Stimulated activated CD8-positive, alpha-beta memory T cell treated with anti-CD3 and anti-CD28 coated beads, Interleukin-12 subunit alpha, Interleukin-12 subunit beta, amount 100 ng/mL, for 24 hours (primary cell): ENCODE measurements at regions not wholly inside any gene's neighbourhood (a gene's known extent, or its start where the extent isn't known, plus 50 kb on each side); places are given as distances from the start of the nearest gene placed in this dataset.
"Not testable (repeated sequence)": the region's sequence is repeated elsewhere in the genome, so short reads cannot be mapped to it uniquely, and the experiment has no call there.

ENCODE experiments used
- DNase-seq: peaks from one replicate; pipeline ENCODE4 v3.0.0-alpha.2; 2020; ENCODE audit errors: extremely low read depth

DNA sequence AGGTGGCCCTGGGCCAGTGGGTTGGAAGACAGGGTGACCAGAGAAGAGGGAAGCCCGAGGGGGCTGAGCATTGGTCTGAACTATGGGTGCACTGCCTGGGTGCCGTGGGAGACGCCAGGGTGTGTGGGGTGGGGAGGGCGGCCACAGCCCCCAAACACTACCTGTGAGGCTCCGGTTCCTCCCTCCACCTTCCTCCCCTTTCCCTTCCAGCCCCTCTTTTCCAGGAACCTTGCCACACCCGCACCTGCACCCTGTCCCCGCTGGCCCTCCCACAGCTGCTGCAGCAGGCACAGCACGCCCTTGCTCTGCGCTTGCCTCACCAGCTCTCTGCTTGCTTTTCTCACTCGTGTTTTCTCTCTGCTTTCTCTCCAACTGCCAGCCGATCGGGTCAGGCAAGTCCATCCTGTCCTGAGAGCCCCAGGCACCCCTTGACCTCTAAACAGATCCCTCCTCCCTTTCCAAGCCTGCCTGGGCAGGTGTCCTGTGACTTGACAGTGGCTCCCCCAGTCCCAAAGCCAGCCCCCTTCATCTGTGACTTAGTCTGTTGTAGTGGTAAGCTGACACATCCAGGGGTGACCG, 193.7 kb downstream of the MSX2 start:
- DNase-seq = no peak

- not testable (repeated sequence) for DNase-seq
Observed at GRCh38 chr5:174917435-174917834, 193.1 kb downstream of the MSX2 start.

GRCh38 chr5:174916924-174917323, 192.5 kb downstream of the MSX2 start:
- DNase-seq = not testable (repeated sequence)

DNA sequence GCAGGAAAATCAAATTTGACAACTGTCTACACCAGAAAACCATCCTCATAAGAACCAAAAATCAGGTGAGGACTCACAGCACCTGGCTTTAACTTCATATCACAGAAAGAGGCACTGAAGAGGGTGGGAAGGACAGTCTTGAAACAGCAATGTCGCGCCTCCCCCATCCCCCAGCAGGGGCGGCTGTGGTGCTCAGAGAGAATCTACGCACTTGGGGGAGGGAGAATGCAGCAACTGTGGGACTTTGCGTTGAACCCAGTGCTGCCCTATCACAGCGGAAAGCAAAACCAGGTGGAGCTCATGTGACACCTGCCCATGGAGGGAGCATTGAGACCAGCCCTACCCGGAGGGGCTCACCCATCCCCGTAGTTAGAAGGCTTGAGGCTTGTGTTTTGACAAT, 191.8 kb downstream of the MSX2 start:
- DNase-seq = no peak

- no peak for DNase-seq
Observed at GRCh38 chr5:174911118-174911517, 186.7 kb downstream of the MSX2 start.

DNA sequence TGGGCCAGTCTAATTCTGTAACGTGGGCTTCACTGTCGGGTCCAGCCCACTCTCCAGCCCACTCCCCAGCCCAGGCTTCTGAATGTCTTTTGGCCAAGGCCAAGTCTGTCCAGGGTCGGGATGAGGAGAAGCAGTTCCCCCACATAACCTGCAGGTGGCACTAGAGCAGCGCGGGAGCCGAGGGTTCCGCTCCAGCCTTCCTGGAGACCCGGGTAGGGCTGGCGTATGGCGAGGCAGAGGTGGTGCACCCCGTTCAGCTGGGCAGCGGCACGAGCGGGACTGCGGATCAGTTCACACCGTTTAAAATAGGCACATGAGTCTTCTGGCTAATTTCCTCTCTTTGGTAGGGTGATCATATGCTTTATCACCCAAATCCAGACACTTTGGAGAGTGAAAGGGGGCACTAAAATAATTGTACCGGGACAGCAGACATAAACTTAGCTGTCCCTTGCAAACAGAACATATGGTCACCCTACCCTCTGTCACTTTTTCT, 185.9 kb downstream of the MSX2 start:
- peak; percentile 14 for DNase-seq

GRCh38 chr5:174903172-174903732, 178.9 kb downstream of the MSX2 start:
- no peak for DNase-seq

GRCh38 chr5:174901336-174901735, 177.0 kb downstream of the MSX2 start:
- DNase-seq = no peak

GRCh38 chr5:174900240-174900865, 176.0 kb downstream of the MSX2 start:
- no peak for DNase-seq

DNA sequence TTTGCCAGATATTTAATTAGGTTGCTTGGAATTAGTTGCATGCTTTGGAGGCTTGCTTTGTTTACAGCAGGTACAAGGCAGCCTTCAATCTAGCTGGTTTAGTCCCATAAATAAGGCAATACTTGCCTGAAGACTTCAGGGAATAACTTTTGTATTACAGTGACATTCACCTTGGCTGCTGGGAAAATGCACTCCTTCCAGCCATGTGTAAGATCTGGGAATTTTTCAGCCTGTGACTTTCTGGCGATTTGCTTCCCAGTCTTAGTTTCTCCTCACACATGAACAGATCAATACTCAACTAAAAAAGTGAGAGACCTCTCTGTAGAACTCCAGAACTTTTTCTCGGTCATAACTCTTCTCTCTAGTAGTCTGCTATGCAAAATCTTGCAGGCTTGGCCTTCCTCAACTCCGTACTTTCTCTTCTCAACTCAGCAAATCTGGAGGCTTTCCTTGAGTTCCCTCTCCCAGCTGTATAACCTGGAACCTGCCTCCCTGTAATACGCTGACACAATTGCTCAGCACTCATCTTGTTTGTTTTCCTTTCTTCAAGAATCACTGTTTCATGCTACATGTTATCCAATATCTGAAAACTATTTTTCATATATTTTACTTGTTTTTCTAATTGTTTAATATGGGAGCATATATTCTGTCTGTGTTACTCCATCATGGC, 173.0 kb downstream of the MSX2 start:
- no peak for DNase-seq

- DNase-seq = no peak
Observed at GRCh38 chr5:174895360-174895759, 171.0 kb downstream of the MSX2 start.

DNA sequence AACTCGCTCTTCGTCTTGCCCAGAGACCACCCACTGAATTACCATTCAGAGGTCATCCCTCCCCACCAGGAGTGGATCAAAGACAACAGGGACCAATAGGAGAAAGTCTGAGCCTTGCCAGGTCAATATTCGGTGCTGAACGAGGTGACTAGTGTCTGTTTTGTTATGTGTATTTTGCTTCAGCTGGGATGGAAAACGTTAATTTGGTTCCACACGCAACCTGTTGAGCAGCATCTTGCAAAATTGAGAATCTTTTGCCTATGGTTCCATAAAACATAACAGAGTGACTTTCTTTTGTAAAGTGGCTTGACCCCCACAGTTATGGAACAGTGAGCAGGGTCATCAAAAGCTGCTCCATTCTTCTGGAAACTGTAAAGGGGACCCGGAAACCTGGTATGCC, 168.4 kb downstream of the MSX2 start:
- DNase-seq = no peak

GRCh38 chr5:174880412-174881200, 156.2 kb downstream of the MSX2 start:
- DNase-seq = not testable (repeated sequence)

DNA sequence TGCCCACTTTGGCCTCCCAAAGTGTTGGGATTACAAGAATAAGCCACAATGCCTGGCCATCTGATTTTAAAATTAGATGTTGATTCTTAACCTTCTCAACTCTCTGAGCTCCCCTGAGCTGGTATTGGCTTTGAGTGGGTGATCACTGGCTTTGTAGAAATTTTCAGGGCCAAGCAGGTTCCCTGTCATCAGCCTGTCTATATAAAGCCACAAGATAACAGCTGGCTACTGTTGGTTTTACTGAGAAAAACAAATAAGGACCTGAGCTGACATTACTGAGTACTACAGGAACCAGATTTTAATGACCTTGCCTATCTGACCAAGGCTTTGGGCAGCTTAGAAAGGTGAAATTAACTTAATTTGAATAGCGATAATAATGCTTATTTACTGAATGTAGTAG, 153.6 kb downstream of the MSX2 start:
- DNase-seq = no peak

DNA sequence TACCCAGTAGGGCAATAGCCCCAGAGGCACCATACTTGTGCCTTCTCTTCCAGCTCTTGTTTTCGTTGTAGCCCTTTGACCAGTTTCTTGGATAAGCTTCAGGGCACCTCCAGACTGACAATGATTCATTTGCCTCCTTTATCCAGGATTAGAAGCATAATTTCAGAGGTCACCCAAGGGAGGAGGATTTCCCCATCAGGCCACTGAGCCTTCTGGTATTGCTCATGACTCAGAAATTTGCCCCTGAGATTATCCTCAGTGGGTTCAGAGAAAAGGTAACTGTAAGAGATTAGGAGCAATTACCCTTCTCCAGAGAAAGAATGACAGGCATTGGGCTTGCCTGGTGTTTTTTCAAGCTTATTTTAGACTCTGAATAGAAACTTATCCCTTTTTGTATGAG, 147.9 kb downstream of the MSX2 start:
- no peak for DNase-seq

DNA sequence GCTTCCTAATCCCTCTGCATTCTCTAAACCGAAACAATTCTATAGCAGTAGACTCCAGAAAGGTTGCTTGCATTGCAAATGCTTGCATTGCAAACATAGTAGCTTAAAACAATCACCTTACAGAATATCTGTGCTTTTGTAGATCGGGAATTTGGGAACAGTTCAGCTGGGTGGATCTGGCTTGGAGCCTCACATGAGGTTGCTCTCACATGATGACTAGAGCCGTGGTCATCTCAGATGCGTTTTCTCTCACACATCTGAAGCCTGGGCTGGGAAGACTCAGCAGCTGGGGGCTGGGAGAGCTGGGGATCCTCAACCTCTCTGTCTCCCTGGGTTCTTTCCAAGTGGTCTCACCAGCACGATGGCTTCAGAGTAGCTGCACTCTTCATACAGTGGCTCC, 127.8 kb downstream of the MSX2 start:
- DNase-seq = no peak

DNA sequence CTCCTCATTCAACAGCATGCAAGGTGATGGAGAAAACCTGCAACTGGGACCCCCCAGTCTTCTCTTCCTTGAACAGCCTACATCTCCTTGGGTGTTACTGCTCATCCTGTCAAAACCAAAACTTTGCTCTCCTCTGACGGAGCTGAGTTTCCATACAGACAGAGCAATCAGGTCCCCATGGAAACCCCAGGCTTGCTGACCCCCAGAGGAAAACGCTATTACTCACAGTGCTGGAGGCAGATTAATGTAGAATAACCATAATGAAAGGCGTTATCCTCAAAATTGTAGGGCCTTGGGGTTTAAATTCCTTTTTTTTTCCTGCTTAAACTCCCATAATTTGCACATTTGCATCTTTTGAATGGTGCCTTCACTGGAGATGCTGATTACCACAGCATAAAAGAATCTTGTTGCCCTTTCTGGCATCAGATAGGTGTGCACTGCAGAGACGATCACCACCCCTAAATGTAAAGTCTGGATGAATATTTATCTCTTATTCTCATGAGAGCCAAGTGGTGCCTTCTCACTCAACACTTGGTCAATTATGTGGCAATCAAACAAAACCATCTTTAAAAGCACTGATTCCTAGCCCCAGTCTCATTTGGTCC, 126.3 kb downstream of the MSX2 start:
- DNase-seq = no peak

DNA sequence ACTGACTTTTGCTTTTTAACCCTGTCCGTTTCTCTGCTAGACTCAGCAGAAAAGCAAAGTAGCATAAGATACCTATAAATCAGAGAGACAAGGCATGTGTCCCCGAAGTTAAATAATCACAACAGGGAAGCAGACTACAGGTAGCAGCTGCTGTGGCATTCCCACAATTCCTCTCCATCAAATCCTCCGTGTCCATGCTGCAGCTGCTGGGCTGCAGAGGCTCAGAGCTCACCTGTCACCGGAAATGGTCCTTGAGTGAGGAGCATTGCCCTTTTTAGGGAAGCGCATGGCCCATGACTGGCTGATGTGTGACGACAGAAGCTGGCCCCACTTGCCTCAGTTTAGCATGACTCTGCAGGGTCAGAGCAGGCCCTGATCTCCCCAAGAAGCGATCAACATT, 125.0 kb downstream of the MSX2 start:
- DNase-seq = no peak

GRCh38 chr5:174844971-174845370, 120.6 kb downstream of the MSX2 start:
- DNase-seq = no peak

GRCh38 chr5:174843263-174844250, 119.2 kb downstream of the MSX2 start:
- DNase-seq = no peak
